Upper lobe of right lung (tissue), 1 donor: ENCODE measurements at regions not wholly inside any gene's neighbourhood (a gene's known extent, or its start where the extent isn't known, plus 50 kb on each side); places are given as distances from the start of the nearest gene placed in this dataset.
"Not testable (repeated sequence)": the region's sequence is repeated elsewhere in the genome, so short reads cannot be mapped to it uniquely, and the experiment has no call there.

ENCODE experiments used
- ATAC-seq: fragments of 200-7000 bp; cut with Tn5 transposase; one replicate; pipeline ENCODE4 v1.9.1; 2020; ENCODE audit warnings: mild to moderate bottlenecking, moderate library complexity
- DNase-seq: peaks from one replicate; pipeline ENCODE4 v3.0.0-alpha.2; 2020
- H3K27ac ChIP-seq: fragments of 200-600 bp; one replicate; pipeline ENCODE4 v1.8.0; 2022
- H3K27me3 ChIP-seq: fragments of 200-600 bp; one replicate; pipeline ENCODE4 v1.8.0; 2022; ENCODE audit warnings: mild to moderate bottlenecking
- H3K36me3 ChIP-seq: fragments of 200-600 bp; one replicate; pipeline ENCODE4 v1.8.0; 2022
- H3K4me1 ChIP-seq: fragments of 200-600 bp; one replicate; pipeline ENCODE4 v1.8.0; 2022
- H3K4me3 ChIP-seq: fragments of 200-600 bp; one replicate; pipeline ENCODE4 v1.8.0; 2022; ENCODE audit warnings: mild to moderate bottlenecking
- H3K9me3 ChIP-seq: fragments of 200-600 bp; one replicate; pipeline ENCODE4 v1.8.0; 2022
- intact Hi-C: fragments of 100-400 bp; cut with DNase I; formaldehyde crosslinking; loops from one replicate; pipeline ENCODE4 v1.11.0; 2022
- TF ChIP-seq, protein P1 (sequence below): fragments of 200-600 bp; IDR thresholded peaks from one replicate; pipeline ENCODE4 v1.8.0; 2022; ENCODE audit warnings: antibody characterized with exemption
- donor health status: DM: no; HTN: yes; CAD: no; lungs with severe emphysema.

DNA sequence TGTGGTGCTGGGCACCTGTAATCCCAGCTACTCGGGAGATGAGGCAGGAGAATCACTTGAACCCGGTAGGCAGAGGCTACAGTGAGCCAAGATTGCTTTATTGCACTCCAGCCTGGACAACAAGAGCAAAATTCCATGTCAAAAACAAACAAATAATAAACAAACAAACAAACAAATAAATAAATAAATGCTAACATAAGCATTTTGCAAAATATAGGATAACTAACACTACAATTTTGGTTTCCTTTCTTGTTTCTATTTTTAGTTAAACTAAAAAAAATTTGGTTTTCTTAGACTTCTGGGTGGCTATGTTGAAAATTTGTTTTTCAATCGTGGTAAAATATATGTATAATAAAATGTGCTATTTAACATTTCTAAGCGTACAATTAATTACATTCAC is 115.0 kb upstream of the ZNF516 start:
- DNase-seq (no peak), ATAC-seq (no peak)
- intact Hi-C loops: no loop called here
- Histone ChIP-seq H3K27ac (no peak overlapping the region), H3K36me3 (no peaks in the 10 kb centered on the region), H3K4me3 (no peak overlapping the region), H3K27me3 (no peaks in the 10 kb centered on the region), H3K4me1 (no peaks in the 10 kb centered on the region), H3K9me3 (no peaks in the 10 kb centered on the region)
- TF ChIP-seq, protein P1, sequence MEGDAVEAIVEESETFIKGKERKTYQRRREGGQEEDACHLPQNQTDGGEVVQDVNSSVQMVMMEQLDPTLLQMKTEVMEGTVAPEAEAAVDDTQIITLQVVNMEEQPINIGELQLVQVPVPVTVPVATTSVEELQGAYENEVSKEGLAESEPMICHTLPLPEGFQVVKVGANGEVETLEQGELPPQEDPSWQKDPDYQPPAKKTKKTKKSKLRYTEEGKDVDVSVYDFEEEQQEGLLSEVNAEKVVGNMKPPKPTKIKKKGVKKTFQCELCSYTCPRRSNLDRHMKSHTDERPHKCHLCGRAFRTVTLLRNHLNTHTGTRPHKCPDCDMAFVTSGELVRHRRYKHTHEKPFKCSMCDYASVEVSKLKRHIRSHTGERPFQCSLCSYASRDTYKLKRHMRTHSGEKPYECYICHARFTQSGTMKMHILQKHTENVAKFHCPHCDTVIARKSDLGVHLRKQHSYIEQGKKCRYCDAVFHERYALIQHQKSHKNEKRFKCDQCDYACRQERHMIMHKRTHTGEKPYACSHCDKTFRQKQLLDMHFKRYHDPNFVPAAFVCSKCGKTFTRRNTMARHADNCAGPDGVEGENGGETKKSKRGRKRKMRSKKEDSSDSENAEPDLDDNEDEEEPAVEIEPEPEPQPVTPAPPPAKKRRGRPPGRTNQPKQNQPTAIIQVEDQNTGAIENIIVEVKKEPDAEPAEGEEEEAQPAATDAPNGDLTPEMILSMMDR: no peak

DNA sequence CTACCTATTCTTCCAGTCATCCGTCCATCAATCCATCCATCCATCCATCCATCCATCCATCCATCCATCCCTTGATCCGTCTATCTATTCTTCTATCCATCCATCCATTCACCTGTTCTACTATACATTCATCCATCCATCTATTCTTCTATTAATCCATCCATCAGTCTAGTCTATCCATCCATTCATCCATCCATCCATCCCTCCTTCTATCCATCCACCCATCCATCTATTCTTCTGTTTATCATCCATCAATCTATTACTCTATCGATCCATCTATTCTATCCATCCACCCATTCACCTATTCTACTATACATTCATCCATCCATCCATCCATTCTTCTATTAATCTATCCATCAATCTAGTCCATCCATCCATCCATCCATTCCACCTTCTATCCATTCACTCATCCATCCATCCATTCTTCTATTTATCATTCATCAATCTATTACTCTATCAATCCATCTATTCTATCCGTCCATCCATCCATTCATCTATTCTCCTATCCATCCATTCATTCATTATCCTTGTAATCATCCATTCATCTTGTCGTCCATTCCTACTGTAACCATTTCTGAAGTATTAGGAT is 110.4 kb upstream of the ZNF516 start:
- intact Hi-C loops: no loop called here
- Histone ChIP-seq H3K4me1 (no peaks in the 10 kb centered on the region), H3K4me3 (no peak overlapping the region), H3K27ac (no peak overlapping the region), H3K27me3 (no peaks in the 10 kb centered on the region), H3K9me3 (no peaks in the 10 kb centered on the region), H3K36me3 (no peaks in the 10 kb centered on the region)
- no peak for DNase-seq
- TF ChIP-seq, protein P1: no peak
- no peak for ATAC-seq

DNA sequence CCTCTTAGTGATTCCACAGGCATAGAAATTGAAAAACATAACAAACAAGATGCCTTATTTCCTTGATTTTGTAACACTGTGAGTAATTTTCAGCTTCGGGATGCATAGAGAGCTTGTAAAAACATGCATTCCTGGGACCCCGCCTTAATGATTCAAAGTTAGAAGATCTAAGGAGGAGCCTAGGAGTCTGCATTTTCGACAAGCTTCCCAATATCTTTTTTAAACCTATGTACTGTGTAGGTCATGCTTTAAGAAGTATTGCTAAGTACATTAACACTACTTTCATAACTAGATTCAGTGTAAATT is 109.8 kb upstream of the ZNF516 start:
- DNase-seq: no peak
- Histone ChIP-seq H3K36me3 (no peaks in the 10 kb centered on the region), H3K9me3 (no peaks in the 10 kb centered on the region), H3K4me3 (no peak overlapping the region), H3K4me1 (no peaks in the 10 kb centered on the region), H3K27ac (no peak overlapping the region), H3K27me3 (no peaks in the 10 kb centered on the region)
- ATAC-seq: no peak
- TF ChIP-seq, protein P1: no peak
- intact Hi-C loops: no loop called here

DNA sequence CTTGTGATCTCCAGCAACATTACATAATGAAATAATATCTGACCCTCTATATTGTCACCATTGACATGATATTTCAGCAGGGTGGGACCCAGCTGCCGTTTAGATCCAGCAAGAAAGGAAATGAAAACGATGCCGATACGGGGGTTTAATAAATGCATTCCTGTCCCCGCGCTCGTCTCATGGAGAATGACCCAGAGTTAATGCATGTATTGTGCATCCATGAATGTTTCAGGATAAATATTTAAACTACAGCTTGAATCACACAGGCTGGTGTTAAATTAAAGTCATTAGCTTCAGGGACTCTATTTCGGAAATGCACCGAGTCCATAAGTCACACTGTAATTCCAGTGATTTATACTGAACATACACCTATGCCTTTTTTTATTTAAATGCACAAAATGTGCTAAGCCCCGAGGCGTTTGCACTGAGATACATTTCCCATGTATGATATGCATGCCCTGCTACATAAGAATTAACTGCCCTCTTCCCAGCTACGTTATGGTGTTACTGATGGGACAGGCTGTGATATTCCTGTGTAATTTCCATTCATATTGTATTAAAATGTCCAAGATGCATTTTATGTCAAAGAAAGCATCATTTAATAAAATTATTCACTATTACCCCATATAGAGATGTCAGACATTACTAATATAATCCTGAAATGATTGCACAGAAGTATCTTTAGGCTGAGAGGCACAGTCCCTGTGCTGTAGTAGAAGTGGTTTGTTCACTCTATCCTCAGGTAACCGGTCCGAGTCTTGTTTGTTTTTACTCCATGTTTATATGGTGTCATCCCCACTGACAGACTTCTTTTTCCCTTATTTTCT is 109.3 kb upstream of the ZNF516 start:
- DNase-seq (no peak), ATAC-seq (no peak)
- TF ChIP-seq, protein P1: no peak
- no peaks in the 10 kb centered on the region for H3K4me1 ChIP-seq
- H3K4me3 ChIP-seq: no peak overlapping the region
- H3K36me3 ChIP-seq: no peaks in the 10 kb centered on the region
- no peaks in the 10 kb centered on the region for H3K9me3 ChIP-seq
- intact Hi-C loops: no loop called here
- no peaks in the 10 kb centered on the region for H3K27me3 ChIP-seq
- no peak overlapping the region for H3K27ac ChIP-seq

DNA sequence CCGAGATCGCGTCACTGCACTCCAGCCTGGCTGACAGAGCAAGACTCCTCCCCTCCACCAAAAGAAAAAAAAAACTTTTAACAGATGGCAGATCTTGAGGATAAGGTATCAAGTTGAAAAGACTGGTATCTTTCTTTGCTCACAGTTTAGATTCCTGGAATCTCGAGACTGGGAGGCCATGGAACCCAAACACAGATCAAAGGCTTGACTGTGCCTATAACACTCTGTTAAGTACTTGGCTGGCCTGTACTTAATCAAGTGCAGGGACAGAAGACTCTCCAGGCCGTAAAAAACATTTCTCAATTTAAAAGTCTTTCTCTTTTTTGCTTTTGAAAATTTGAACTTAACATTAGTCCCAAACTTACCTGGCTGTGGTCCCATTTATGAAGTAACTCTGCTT is 107.1 kb upstream of the ZNF516 start:
- intact Hi-C loops: no loop called here

DNA sequence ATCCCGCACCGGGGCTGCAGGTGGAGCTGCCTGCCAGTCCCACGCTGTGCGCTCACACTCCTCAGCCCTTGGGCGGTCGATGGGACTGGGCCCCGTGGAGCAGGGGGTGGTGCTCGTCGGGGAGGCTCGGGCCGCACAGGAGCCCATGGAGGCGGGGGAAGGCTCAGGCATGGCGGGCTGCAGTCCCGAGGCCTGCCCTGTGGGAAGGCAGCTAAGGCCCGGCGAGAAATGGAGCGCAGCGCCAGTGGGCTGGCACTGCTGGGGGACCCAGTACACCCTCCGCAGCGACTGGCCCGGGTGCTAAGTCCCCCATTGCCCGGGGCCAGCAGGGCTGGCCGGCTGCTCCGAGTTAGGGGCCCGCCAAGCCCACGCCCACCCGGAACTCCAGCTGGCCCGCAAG is 105.0 kb upstream of the ZNF516 start:
- H3K4me1 ChIP-seq, H3K36me3 ChIP-seq, H3K9me3 ChIP-seq, H3K4me3 ChIP-seq, intact Hi-C loops, H3K27me3 ChIP-seq, ATAC-seq, H3K27ac ChIP-seq, DNase-seq: not testable (repeated sequence)

More for the DNA sequence above, 107.1 kb upstream of the ZNF516 start:
- Histone ChIP-seq H3K27me3 (no peaks in the 10 kb centered on the region), H3K27ac (no peak overlapping the region), H3K4me3 (no peak overlapping the region), H3K4me1 (no peaks in the 10 kb centered on the region), H3K36me3 (no peaks in the 10 kb centered on the region), H3K9me3 (no peaks in the 10 kb centered on the region)
- ATAC-seq (peak; percentile 34), DNase-seq (no peak)
- TF ChIP-seq, protein P1: no peak
